ENCODE measurements at regions not wholly inside any gene's neighbourhood (a gene's known extent, or its start where the extent isn't known, plus 50 kb on each side); places are given as distances from the start of the nearest gene placed in this dataset.

- peak; percentile 95 for DNase-seq (ENCODE audit: low read depth, low spot score)
- no peak for TF ChIP-seq CTCF (IDR thresholded peaks at IDR 0.05; ENCODE audit: insufficient read depth, low read length, missing control alignments)
- ChIA-PET CTCF (interaction anchor here (0.9 to 10.3 kb wide), 4 partner anchors 9 to 35 kb away, joined by 3 to 81 read pairs (median 10); no protein-coding TSS in a partner anchor), POLR2A (interaction anchor here (0.7 to 0.9 kb wide), 2 partner anchors 30 to 761 kb away, joined by 4 to 6 read pairs; no protein-coding TSS in a partner anchor)
- H3K4me3 ChIP-seq (ENCODE audit: low read depth, low read length), result no peak overlapping the region
Measured at GRCh38 chr6:44667226-44667625, 279.7 kb downstream of the CDC5L start.

GRCh38 chr6:44667668-44668390 lies 280.3 kb downstream of the CDC5L start:
- POLR2A ChIA-PET, result interaction anchor here (0.9 kb wide), 1 partner anchor 29 kb away, joined by 6 read pairs; no protein-coding TSS in a partner anchor
- CTCF ChIA-PET, result interaction anchor here (0.8 to 10.3 kb wide), 8 partner anchors 8 to 95 kb away, joined by 3 to 81 read pairs (median 3); no protein-coding TSS in a partner anchor
- no peak overlapping the region for H3K4me3 ChIP-seq (ENCODE audit: low read depth, low read length)
- DNase-seq (ENCODE audit: low read depth, low spot score), result no peak
- peak; percentile 60 for TF ChIP-seq CTCF (IDR thresholded peaks at IDR 0.05; ENCODE audit: insufficient read depth, low read length, missing control alignments)

GRCh38 chr6:44668391-44668930 lies 281.0 kb downstream of the CDC5L start:
- no peak for DNase-seq (ENCODE audit: low read depth, low spot score)
- TF ChIP-seq CTCF (IDR thresholded peaks at IDR 0.05; ENCODE audit: insufficient read depth, low read length, missing control alignments), result no peak
- H3K4me3 ChIP-seq (ENCODE audit: low read depth, low read length), result no peak overlapping the region
- POLR2A ChIA-PET, result interaction anchor here (0.9 kb wide), 1 partner anchor 29 kb away, joined by 6 read pairs; no protein-coding TSS in a partner anchor
- CTCF ChIA-PET, result interaction anchor here (0.7 to 10.3 kb wide), 9 partner anchors 8 to 709 kb away, joined by 3 to 81 read pairs (median 3); partner anchors contain the start of gene SUPT3H

- CTCF ChIA-PET, result interaction anchor here (0.7 to 10.3 kb wide), 10 partner anchors 8 to 708 kb away, joined by 3 to 81 read pairs (median 3); partner anchors contain the start of gene SUPT3H
- POLR2A ChIA-PET, result no interaction called here
- no peak overlapping the region for H3K4me3 ChIP-seq (ENCODE audit: low read depth, low read length)
- TF ChIP-seq CTCF (IDR thresholded peaks at IDR 0.05; ENCODE audit: insufficient read depth, low read length, missing control alignments), result no peak
- no peak for DNase-seq (ENCODE audit: low read depth, low spot score)
Measured at GRCh38 chr6:44668976-44669934, 281.7 kb downstream of the CDC5L start.

- TF ChIP-seq CTCF (IDR thresholded peaks at IDR 0.05; ENCODE audit: insufficient read depth, low read length, missing control alignments), result no peak
- H3K4me3 ChIP-seq (ENCODE audit: low read depth, low read length), result no peak overlapping the region
- CTCF ChIA-PET, result interaction anchor here (1.0 to 10.3 kb wide), 2 partner anchors 15 to 20 kb away, joined by 3 to 81 read pairs; no protein-coding TSS in a partner anchor
- POLR2A ChIA-PET, result no interaction called here
- no peak for DNase-seq (ENCODE audit: low read depth, low spot score)
Measured at GRCh38 chr6:44670146-44670545, 282.6 kb downstream of the CDC5L start.

All from AG04449 (cell line).